ENCODE measurements at regions not wholly inside any gene's neighbourhood (a gene's known extent, or its start where the extent isn't known, plus 50 kb on each side); places are given as distances from the start of the nearest gene placed in this dataset.

DNA sequence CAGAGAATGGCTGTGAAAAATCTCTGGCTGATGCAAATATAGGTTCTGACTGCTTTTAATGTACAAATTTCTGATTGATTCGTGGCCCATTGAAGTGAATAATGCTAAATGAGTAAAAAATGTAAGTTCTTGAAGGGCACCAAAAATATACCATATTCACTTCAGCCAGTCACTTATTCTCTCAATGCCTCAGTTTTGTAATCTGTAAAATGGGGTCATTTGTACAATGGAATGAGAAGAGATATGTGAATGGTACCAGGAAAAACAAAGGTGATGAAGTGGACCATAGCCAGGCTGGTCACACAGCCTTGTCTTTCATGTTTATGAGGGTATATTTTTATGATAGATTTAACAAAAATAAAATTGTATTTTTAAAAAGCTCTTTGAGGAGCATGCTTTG lies 441.2 kb upstream of the NR3C2 start:
- TF ChIP-seq, protein P1, sequence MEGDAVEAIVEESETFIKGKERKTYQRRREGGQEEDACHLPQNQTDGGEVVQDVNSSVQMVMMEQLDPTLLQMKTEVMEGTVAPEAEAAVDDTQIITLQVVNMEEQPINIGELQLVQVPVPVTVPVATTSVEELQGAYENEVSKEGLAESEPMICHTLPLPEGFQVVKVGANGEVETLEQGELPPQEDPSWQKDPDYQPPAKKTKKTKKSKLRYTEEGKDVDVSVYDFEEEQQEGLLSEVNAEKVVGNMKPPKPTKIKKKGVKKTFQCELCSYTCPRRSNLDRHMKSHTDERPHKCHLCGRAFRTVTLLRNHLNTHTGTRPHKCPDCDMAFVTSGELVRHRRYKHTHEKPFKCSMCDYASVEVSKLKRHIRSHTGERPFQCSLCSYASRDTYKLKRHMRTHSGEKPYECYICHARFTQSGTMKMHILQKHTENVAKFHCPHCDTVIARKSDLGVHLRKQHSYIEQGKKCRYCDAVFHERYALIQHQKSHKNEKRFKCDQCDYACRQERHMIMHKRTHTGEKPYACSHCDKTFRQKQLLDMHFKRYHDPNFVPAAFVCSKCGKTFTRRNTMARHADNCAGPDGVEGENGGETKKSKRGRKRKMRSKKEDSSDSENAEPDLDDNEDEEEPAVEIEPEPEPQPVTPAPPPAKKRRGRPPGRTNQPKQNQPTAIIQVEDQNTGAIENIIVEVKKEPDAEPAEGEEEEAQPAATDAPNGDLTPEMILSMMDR (IDR thresholded peaks at IDR 0.05; ENCODE audit: borderline replicate concordance, control extremely low read depth, extremely low read depth, insufficient read depth, missing control alignments): no peak
- no peak for DNase-seq (ENCODE audit: low spot score)
- in situ Hi-C loops (cut with MboI; ENCODE audit: low sequenced_read_pairs, unreplicated experiment): no loop called here

DNA sequence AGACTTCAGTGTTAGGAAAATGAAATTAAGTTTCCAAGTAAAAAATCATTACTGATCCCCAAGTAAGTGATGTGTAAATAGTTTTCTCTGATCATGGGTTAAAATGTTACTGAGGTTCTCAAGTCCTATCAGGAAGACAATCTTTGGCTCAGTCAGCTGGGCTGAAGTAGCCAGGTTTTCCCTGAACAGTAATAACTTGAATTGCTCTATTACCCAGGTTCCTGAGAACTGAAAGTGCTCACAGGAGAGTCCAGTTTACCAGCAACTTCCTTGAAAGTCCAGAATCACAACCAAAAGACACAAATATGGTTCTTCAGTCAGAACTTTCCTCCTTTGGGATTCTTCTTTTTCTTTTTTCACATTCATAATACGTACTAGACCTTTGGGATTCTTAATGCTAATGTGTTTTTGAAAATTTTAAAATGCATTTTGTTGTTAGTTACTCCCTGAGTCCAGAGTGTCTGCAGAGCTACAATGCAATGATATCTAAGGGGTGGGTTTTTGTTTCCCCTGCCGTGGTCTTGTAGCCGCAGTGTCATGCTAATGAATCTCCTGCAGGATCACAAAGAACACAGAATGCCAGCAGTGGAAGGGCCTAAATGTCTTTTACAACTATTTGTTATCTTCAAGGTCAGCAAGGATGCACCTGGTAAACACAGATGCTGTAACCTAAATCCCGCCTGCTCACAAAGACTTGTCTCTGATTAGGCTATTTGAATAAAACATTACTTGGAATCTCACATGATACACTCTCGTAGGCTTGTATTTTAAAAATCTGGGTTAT lies 439.8 kb upstream of the NR3C2 start:
- in situ Hi-C loops (cut with MboI; ENCODE audit: low sequenced_read_pairs, unreplicated experiment): no loop called here
- no peak for DNase-seq (ENCODE audit: low spot score)
- TF ChIP-seq, protein P1 (IDR thresholded peaks at IDR 0.05; ENCODE audit: borderline replicate concordance, control extremely low read depth, extremely low read depth, insufficient read depth, missing control alignments): no peak

DNA sequence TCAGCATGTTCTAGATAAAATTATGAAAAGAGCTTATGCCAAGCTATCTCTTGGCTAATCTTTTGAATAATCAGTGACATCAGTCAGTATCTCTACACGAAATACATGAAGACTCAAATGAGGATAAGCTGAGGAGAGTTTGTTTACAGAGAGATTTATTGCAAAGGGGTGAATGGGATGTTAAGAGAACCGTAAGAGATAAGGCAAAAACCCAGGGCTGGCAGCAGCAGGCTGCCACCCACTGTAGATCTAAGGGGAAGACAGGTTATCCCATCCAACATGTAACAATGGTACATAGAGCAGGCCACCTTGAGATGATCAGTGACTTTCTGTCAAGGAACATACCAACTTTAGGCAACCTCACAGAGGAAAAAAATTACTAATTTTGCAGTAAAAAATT lies 432.1 kb upstream of the NR3C2 start:
- in situ Hi-C loops (cut with MboI; ENCODE audit: low sequenced_read_pairs, unreplicated experiment): no loop called here
- TF ChIP-seq, protein P1 (IDR thresholded peaks at IDR 0.05; ENCODE audit: borderline replicate concordance, control extremely low read depth, extremely low read depth, insufficient read depth, missing control alignments): no peak
- no peak for DNase-seq (ENCODE audit: low spot score)

DNA sequence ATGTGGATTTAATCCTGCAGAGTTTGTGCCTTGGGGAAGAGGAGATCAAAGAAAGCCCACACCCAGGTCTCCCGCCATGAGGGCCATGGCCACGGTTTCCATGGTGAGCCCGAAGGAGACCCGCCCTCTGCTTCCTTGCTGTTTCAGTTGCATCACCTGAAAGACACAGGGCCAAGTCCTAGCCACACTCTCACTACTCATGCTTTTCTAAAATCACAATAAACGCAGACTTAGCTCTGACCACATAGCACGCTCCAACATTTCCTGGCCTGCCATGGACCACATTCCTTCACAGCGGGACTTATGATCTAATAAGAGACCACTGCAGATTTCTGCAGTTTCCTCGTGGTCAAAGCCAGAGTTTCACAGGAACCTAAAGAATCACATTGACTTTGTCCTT lies 426.0 kb upstream of the NR3C2 start:
- in situ Hi-C loops (cut with MboI; ENCODE audit: low sequenced_read_pairs, unreplicated experiment): no loop called here
- no peak for DNase-seq (ENCODE audit: low spot score)
- TF ChIP-seq, protein P1 (IDR thresholded peaks at IDR 0.05; ENCODE audit: borderline replicate concordance, control extremely low read depth, extremely low read depth, insufficient read depth, missing control alignments): no peak

DNA sequence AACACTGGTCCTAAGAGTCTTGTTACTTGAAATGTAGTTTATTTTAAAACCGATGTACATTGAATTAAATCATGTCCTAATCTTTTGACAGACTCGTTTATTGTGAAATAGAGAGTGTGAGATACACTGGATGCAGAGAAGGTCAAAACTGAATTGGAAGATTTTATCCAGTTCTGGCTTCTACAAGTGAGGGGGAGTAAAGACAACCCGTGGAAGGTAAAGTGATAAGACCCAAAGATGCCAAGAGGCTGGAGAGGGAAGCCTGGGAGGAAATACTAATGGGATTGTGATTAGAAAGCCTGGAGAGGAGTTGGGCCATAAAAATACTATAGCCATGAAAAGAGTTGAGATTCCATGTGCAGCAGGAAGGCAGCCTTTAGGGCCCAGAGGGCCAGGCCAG lies 424.5 kb upstream of the NR3C2 start:
- no peak for DNase-seq (ENCODE audit: low spot score)
- TF ChIP-seq, protein P1 (IDR thresholded peaks at IDR 0.05; ENCODE audit: borderline replicate concordance, control extremely low read depth, extremely low read depth, insufficient read depth, missing control alignments): no peak

DNA sequence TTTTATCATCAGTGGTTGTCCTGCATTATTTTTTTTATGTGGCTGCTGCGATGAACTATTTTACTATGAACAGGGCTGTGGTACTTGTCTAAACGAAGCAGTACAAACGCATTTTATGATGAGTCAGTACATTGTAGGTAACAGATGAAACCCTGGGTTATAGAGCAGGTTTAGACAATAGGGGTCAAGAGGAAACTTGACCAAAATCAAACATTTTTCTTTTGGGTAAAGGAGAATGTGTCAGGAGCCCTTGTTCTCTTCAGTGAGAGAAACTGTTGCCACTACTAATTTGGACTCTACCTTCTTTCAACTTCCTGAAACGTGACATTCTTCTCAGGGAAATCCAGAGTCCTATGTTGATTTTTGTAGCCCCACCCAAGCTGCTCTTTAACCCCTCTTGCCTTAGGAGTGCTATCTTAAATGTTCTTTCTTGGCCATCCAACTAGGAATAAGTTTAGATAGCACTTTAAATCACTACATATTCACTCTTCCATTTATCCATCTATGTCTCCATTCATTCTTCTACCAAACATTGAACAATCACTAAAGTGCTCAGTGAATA lies 415.8 kb upstream of the NR3C2 start:
- in situ Hi-C loops (cut with MboI; ENCODE audit: low sequenced_read_pairs, unreplicated experiment): no loop called here
- DNase-seq (ENCODE audit: low spot score): no peak
- TF ChIP-seq, protein P1 (IDR thresholded peaks at IDR 0.05; ENCODE audit: borderline replicate concordance, control extremely low read depth, extremely low read depth, insufficient read depth, missing control alignments): no peak

More for the DNA sequence above, 424.5 kb upstream of the NR3C2 start:
- in situ Hi-C loops (cut with MboI; ENCODE audit: low sequenced_read_pairs, unreplicated experiment): no loop called here
